M059J (cell line): ENCODE measurements at regions not wholly inside any gene's neighbourhood (a gene's known extent, or its start where the extent isn't known, plus 50 kb on each side); places are given as distances from the start of the nearest gene placed in this dataset.
"Not testable (repeated sequence)": the region's sequence is repeated elsewhere in the genome, so short reads cannot be mapped to it uniquely, and the experiment has no call there.

Experiments used
- DNase-seq: peaks from one replicate; pipeline ENCODE4 v3.0.0-alpha.2; 2012; ENCODE audit warnings: low read depth

DNA sequence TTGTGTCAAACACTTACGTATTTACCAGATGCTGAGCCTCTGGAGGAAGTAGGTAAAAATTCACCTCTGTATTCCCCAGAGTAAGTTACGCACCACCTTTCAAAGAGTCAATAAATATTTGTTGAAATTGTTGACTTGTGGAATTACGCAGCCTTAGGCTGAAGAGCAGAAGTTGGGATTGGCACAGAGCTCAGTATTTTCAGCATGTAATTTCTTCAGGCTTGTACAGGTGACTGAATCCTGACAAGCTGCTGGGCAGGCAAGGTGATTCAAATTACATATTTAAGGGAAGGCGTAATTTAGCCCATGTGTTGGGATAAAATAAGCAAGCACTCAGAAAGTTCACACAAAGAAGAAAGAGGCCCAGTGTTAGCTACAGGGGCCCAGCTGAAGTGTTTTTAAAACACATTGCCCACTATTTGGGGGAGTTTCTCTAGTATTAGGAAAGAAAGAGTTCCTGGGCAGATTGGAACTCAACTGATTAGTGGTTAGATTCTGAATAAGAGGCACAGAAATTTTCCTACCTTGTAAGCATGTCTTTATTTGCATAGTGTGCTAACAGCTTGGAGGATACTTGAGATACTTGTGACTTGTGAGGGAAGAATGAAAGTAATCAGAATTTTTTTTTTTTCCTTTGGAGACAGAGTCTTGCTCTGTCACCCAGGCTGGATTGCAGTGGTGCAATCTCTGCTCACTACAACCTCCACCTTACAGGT lies 165.3 kb upstream of the FBXL7 start:
- no peak for DNase-seq

- no peak for DNase-seq
Observed at GRCh38 chr5:15333091-15333490, 166.9 kb upstream of the FBXL7 start.

GRCh38 chr5:15326932-15327331 lies 173.0 kb upstream of the FBXL7 start:
- no peak for DNase-seq

GRCh38 chr5:15326471-15326870 lies 173.5 kb upstream of the FBXL7 start:
- DNase-seq = no peak

GRCh38 chr5:15322421-15322820 lies 177.6 kb upstream of the FBXL7 start:
- no peak for DNase-seq

GRCh38 chr5:15321776-15322175 lies 178.2 kb upstream of the FBXL7 start:
- DNase-seq = no peak

GRCh38 chr5:15320871-15321270 lies 179.1 kb upstream of the FBXL7 start:
- no peak for DNase-seq

DNA sequence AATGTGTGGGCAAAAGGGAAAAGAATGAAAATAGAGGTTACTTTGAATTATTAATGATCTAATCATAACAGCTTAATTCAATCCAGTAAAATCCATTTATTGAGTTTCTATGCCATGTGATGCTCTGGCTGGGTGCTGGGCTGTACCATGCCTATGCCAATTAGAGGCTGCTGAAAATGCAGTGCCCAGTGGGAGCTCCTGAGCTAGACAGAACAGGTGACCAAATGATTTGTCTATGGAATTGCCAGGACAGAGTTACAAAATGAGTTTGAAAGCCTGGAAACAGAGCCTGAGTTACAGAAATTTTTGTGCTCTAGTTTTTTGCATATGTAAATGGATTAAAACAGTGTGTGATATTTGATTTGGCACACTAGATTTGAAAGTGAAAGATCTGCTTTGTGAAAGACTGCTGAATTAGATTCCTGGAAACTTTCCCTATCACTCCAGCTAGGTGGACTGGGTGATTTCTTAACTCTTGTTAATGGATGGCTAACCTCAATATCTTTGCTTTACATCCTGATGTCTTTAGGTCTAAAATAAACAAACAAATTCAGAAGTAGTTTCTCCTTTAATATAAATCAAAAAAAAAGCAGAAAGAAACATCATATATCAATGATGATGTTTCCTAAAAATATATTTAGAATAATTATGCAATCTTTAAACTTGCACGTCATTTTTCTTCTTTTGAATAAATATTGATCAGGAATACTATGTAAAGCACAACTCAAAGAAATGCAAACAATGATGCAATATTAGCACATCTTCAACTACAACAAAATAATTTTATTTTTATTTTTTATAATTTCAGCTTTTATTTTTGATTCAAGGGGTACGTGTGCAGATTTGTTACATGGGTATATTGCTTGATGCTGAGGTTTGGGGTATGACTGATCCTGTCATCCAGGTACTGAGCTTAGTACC lies 194.8 kb upstream of the FBXL7 start:
- DNase-seq = no peak

GRCh38 chr5:15304066-15304731 lies 195.8 kb upstream of the FBXL7 start:
- no peak for DNase-seq

DNA sequence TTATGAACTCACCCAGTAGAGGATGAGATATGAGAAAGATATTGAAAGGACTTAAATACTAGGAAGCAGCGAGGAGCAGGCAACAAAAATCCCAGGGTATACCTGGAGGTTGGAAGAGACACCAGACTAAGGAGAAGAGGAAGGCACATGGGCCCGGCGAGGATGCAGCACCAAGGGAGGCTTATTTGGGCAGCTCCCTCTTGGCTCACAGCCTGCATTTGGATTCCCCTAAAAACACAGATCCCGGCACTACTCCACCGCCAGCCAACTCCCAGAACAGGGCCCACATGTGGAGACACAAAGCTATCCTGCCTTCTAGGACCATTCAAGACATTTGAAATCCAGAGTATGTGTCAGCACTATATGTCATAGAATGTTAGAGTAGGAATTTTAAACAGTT lies 199.8 kb upstream of the FBXL7 start:
- no peak for DNase-seq

GRCh38 chr5:15290953-15291352 lies 209.0 kb upstream of the FBXL7 start:
- peak; percentile 13 for DNase-seq

GRCh38 chr5:15286650-15287049 lies 213.3 kb upstream of the FBXL7 start:
- DNase-seq = no peak

GRCh38 chr5:15285901-15286583 lies 213.9 kb upstream of the FBXL7 start:
- peak; percentile 68 for DNase-seq

DNA sequence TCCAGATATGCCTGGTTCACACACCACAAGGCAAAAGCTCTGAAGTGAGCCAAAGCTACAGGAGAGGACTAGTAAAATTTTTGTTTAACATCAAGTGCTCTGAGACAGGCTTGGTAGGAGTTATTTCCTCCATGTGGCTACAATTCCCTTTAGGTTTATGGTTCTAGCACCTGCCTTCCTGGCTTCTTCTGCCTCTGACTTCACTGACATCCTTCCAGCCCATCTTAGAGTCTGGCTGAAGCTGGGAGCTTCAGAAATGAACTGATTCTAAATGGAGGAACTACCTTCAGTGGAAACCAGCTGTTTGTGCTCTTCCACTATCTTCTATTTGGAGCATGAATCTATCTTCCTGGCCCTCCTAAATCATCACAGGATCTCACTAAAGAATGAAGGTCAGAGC lies 215.3 kb upstream of the FBXL7 start:
- no peak for DNase-seq

DNA sequence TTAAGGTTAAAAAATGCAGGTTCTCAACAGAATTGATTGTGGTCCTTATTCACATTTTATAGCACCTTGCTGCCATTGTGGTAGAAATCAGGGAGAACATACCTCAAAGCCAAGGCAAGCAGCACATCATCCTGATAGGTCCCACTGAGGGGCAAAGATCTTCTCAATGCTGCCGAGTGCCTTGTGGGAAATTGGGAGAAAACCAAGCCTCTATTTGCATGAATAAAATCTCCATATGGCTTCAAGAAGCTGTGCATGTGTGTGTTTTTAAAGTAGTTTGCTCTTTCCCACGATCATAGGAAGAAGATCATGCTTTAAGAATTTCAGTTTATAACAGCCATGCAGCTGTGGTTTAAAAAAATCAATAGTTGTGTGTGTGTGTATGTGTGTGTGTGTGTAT lies 216.9 kb upstream of the FBXL7 start:
- no peak for DNase-seq

DNA sequence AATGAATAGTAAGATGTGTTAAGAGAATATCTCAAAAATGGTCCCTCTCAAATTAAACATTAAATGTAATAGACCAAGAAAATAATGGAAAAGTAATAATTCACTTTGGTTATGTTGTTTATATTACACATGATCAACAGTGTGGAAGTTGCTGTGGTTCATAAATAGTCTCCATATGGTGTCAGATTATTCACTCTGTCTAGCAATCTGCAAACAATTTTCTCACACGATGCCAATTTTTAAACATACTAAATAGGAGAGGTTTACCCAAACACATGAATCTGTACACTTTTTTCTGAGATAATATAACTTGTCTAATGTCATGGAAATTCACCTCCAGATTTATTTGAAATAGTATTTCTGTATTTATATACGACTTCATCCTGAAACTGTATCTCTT lies 217.4 kb upstream of the FBXL7 start:
- no peak for DNase-seq

DNA sequence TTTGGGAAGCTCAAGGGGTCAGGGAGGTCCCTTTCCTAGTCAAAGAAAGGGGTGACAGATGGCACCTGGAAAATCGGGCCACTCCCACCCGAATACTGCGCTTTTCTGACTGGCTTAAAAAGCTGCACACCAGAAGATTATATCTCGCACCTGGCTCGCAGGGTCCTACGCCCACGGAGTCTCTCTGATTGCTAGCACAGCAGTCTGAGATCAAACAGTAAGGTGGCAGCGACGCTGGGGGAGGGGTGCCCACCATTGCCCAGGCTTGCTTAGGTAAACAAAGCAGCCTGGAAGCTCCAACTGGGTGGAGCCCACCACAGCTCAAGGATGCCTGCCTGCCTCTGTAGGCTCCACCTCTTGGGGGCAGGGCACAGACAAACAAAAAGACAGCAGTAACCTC lies 228.4 kb upstream of the FBXL7 start:
- DNase-seq = not testable (repeated sequence)

GRCh38 chr5:15267966-15268365 lies 232.0 kb upstream of the FBXL7 start:
- DNase-seq = peak; percentile 37

- DNase-seq = no peak
Observed at GRCh38 chr5:15266841-15267240, 233.1 kb upstream of the FBXL7 start.

- no peak for DNase-seq
Observed at GRCh38 chr5:15266229-15266628, 233.8 kb upstream of the FBXL7 start.

DNA sequence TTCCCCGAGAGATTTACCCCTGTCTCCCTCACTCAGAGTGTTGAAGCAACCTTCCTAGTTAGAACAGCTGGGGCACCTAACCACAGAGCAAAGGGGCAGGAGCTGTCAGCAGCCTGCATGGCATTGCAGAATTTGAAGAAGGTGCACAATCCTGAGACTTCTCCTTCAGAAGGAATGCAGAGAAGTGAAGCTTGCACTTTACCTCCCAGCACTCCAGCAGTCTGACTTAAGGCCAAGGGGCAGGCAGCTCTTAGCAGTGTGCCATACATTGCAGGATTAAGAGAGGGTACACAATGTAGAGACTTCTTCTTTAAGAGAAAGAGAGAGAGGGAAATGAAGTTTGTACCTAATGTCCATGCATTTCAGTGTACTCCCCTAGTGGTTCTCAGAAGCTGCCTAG lies 236.0 kb upstream of the FBXL7 start:
- DNase-seq = no peak

GRCh38 chr5:15263406-15263805 lies 236.6 kb upstream of the FBXL7 start:
- no peak for DNase-seq
